A549 (cell line): ENCODE measurements at regions not wholly inside any gene's neighbourhood (a gene's known extent, or its start where the extent isn't known, plus 50 kb on each side); places are given as distances from the start of the nearest gene placed in this dataset.

Source experiments
- ATAC-seq, 2 experiments: fragments of 200-7000 bp in 1 of 2; fragments of >200 bp in 1 of 2; cut with Nextera tagmentation in 1 of 2; cut with Tn5 transposase in 1 of 2; 3 replicates each; pipeline versions ENCODE4 v1.8.0 to v1.9.1; 2018 to 2020; ENCODE audit warnings: mild to moderate bottlenecking in 1 of 2, moderate library complexity in 1 of 2
- CTCF ChIA-PET: fragments of 300-600 bp; sonication (Branson Sonifier 250); formaldehyde crosslinking; extraction: SDS; loops from one replicate; lab custom pipeline; 2021; ENCODE audit warnings: antibody characterized with exemption, inconsistent platforms; lab: Yijun Ruan, JAX
- POLR2A ChIA-PET: fragments of 350-600 bp; formaldehyde crosslinking; extraction: SDS; loops from one replicate; lab custom pipeline; 2021; ENCODE audit warnings: antibody characterized with exemption, inconsistent platforms; lab: Yijun Ruan, JAX
- DNase-seq, 2 experiments: peaks; one replicate each; pipeline versions ENCODE4 v3.0.0 to v3.0.0-alpha.2; 2011 to 2016; ENCODE audit warnings: low read depth in 1 of 2, low spot score in 1 of 2
- FAIRE-seq: peaks from 2 replicates; lab custom pipeline; 2011; peaks lifted over from hg19 to GRCh38; lab: Jason Lieb, UNC
- H3K27ac ChIP-seq, 2 experiments: fragments of >200 bp; sonication (Bioruptor Twin); formaldehyde crosslinking; 3 replicates each; pipeline ENCODE4 v1.5.1; 2016 to 2017
- H3K4me1 ChIP-seq: fragments of >200 bp; sonication (Bioruptor Twin); formaldehyde crosslinking; 3 replicates; pipeline ENCODE4 v1.6.1; 2016
- H3K4me2 ChIP-seq: fragments of >200 bp; sonication (Bioruptor Twin); formaldehyde crosslinking; 3 replicates; pipeline ENCODE4 v1.6.1; 2016
- H3K4me3 ChIP-seq: fragments of >200 bp; sonication (Bioruptor Twin); formaldehyde crosslinking; 3 replicates; pipeline ENCODE4 v1.5.1; 2016
- H3K9me3 ChIP-seq: fragments of >200 bp; sonication (Bioruptor Twin); formaldehyde crosslinking; 3 replicates; pipeline ENCODE4 v1.6.1; 2016
- ATOH8 ChIP-seq: fragments of 250-450 bp; sonication (Bioruptor Pico); IDR thresholded peaks from 2 replicates; pipeline ENCODE4 v1.5.0; 2020; ENCODE audit warnings: low read depth, mild to moderate bottlenecking, moderate library complexity
- BCL3 ChIP-seq: fragments of >200 bp; sonication (Bioruptor Twin); formaldehyde crosslinking; IDR thresholded peaks from 3 replicates; pipeline ENCODE4 v1.6.1; 2016
- BHLHE40 ChIP-seq: IDR thresholded peaks from 2 replicates; pipeline ENCODE4 v1.6.1; 2012; ENCODE audit warnings: low read depth, low read length, inconsistent platforms
- CHD2 ChIP-seq: fragments of 150-350 bp; IDR thresholded peaks from 2 replicates; pipeline ENCODE4 v1.6.1; 2014; ENCODE audit warnings: low read length; ENCODE audit not compliant: partially characterized antibody
- EHF ChIP-seq: fragments of 250-450 bp; sonication (Bioruptor Pico); IDR thresholded peaks from 2 replicates; pipeline ENCODE4 v1.5.0; 2020; ENCODE audit warnings: mild to moderate bottlenecking
- ESRRA ChIP-seq: fragments of 150-350 bp; IDR thresholded peaks from 2 replicates; pipeline ENCODE4 v1.6.1; 2014; ENCODE audit warnings: mild to moderate bottlenecking, low read length, borderline replicate concordance
- FOSL2 ChIP-seq, 2 experiments: fragments of 450-650 bp in 1 of 2; fragments of >200 bp in 1 of 2; sonication (Bioruptor Twin) in 1 of 2; formaldehyde crosslinking; IDR thresholded peaks; 2 replicates each; pipeline versions ENCODE4 v1.5.0 to v1.6.1; 2016 to 2020; ENCODE audit warnings: mild to moderate bottlenecking in 1 of 2, moderate library complexity in 1 of 2
- FOXS1 ChIP-seq: fragments of 250-450 bp; sonication (Bioruptor Pico); IDR thresholded peaks from 2 replicates; pipeline ENCODE4 v1.5.0; 2020; ENCODE audit warnings: mild to moderate bottlenecking, moderate library complexity
- HDAC2 ChIP-seq: fragments of 200-600 bp; sonication (generic); IDR thresholded peaks from 2 replicates; pipeline ENCODE4 v1.6.1; 2016
- HEYL ChIP-seq: fragments of 250-450 bp; sonication (Bioruptor Pico); IDR thresholded peaks from 2 replicates; pipeline ENCODE4 v1.8.0; 2021; ENCODE audit warnings: mild to moderate bottlenecking, moderate library complexity
- HOXB5 ChIP-seq: fragments of 250-450 bp; sonication (Bioruptor Pico); IDR thresholded peaks from 2 replicates; pipeline ENCODE4 v1.5.0; 2020; ENCODE audit warnings: mild to moderate bottlenecking, moderate library complexity
- JUNB ChIP-seq: fragments of >200 bp; sonication (Bioruptor Twin); formaldehyde crosslinking; IDR thresholded peaks from 2 replicates; pipeline ENCODE4 v1.6.1; 2016
- KDM5A ChIP-seq: fragments of 200-600 bp; sonication (generic); IDR thresholded peaks from 2 replicates; pipeline ENCODE4 v1.6.1; 2016; ENCODE audit warnings: antibody characterized with exemption, mild to moderate bottlenecking
- MAFK ChIP-seq: fragments of 450-650 bp; IDR thresholded peaks from 2 replicates; pipeline ENCODE4 v1.6.1; 2014; ENCODE audit not compliant: partially characterized antibody
- MYC ChIP-seq: IDR thresholded peaks from 2 replicates; pipeline ENCODE4 v1.6.1; 2012; ENCODE audit warnings: mild to moderate bottlenecking, inconsistent platforms, low read length, improper control_type of control experiment, borderline replicate concordance
- NFE2L2 ChIP-seq: fragments of 150-350 bp; conservative IDR thresholded peaks from 2 replicates; pipeline ENCODE4 v1.6.1; 2014; ENCODE audit warnings: low read length
- RARB ChIP-seq: fragments of 250-450 bp; sonication (Bioruptor Pico); IDR thresholded peaks from 2 replicates; pipeline ENCODE4 v1.8.0; 2021; ENCODE audit warnings: mild to moderate bottlenecking, moderate library complexity
- RCOR1 ChIP-seq: fragments of 150-350 bp; IDR thresholded peaks from 2 replicates; pipeline ENCODE4 v1.6.1; 2014; ENCODE audit warnings: antibody characterized with exemption, low read length, low read depth
- RFX5 ChIP-seq: fragments of 450-650 bp; IDR thresholded peaks from 2 replicates; pipeline ENCODE4 v1.7.1; 2014; ENCODE audit warnings: antibody characterized with exemption, mild to moderate bottlenecking, moderate library complexity
- RNF2 ChIP-seq: fragments of 200-600 bp; sonication (generic); IDR thresholded peaks from 2 replicates; pipeline ENCODE4 v1.6.1; 2016; ENCODE audit warnings: low read depth, mild to moderate bottlenecking, antibody characterized with exemption, moderate library complexity, borderline replicate concordance
- ZC3H11A ChIP-seq: fragments of 450-650 bp; IDR thresholded peaks from 2 replicates; pipeline ENCODE4 v1.6.1; 2014; ENCODE audit warnings: antibody characterized with exemption, mild to moderate bottlenecking
- WGBS: methylation state at CpG from one replicate; pipeline ENCODE4 v1.1.6; 2017; ENCODE audit errors: missing lambda C conversion rate; 5-methylcytosine and 5-hydroxymethylcytosine counted together
- TF ChIP-seq, protein P1 (sequence below): fragments of 250-450 bp; sonication (Bioruptor Pico); IDR thresholded peaks from 2 replicates; pipeline ENCODE4 v1.5.0; 2021; ENCODE audit warnings: mild to moderate bottlenecking, moderate library complexity, borderline replicate concordance
- TF ChIP-seq, protein P2 (sequence below): IDR thresholded peaks from 2 replicates; pipeline ENCODE4 v1.6.1; 2012; ENCODE audit warnings: low read depth, borderline replicate concordance
- TF ChIP-seq, protein P3 (sequence below): IDR thresholded peaks from 2 replicates; pipeline ENCODE4 v1.6.1; 2012

DNA sequence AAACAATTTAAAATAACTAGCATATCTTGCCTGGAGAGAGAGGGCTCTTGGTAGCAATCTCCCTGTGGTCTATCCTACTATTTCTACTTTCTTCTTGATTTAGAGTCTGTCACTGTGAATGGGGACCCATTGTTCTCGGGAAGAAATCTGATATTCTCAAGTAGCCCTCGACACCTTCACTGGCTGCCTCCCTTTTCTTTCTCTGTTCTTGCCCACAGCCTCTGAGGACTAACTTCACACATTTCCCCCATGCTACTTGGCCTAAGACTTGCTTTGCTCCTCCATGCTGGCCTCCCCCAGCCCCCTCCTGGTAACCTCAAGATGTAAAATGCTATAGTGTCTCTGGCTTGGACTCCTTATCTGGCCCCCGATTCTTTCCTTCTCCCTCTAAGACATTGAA lies 58.8 kb upstream of the NT5C1B start:
- DNase-seq (no peak), ATAC-seq (no peak), FAIRE-seq (no peak)
- CTCF ChIA-PET: no interaction called here
- no peak for TF ChIP-seq HEYL (CRISPR knock-in tag)
- no peak for TF ChIP-seq EHF
- TF ChIP-seq RNF2: no peak
- TF ChIP-seq CHD2: no peak
- no peak for TF ChIP-seq HOXB5 (CRISPR knock-in tag)
- no peak for TF ChIP-seq KDM5A
- Histone ChIP-seq H3K4me2 (no peak overlapping the region), H3K4me1 (no peaks in the 10 kb centered on the region), H3K4me3 (no peak overlapping the region), H3K9me3 (no peaks in the 10 kb centered on the region), H3K27ac (no peak overlapping the region)
- 2% methylated on average over 3 of the region's 3 CpGs for WGBS
- POLR2A ChIA-PET: no interaction called here

DNA sequence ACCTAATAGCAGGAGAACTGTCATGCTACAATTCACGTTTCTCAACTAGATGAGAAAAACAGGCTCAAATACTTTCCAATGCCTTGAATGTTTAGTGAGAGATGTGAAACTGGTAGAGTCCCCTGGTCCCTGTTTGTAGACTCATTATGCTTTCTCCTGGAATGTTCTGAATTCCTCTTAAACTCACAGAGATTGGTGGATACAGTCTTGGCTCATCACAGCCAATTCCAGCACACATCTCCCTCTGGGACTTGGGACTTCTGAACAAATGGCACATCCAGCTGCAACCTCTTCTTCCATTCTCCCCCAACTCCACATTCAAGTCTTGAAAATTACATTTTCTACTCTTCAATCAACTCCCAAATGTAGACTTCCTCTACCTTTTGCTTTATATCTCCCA lies 58.4 kb upstream of the NT5C1B start:
- 4% methylated on average over 1 of the region's 1 CpG for WGBS
- no peak for ATAC-seq
- Histone ChIP-seq H3K4me1 (no peaks in the 10 kb centered on the region), H3K9me3 (no peaks in the 10 kb centered on the region), H3K4me3 (no peak overlapping the region), H3K27ac (no peak overlapping the region), H3K4me2 (no peak overlapping the region)
- ChIA-PET CTCF (no interaction called here), POLR2A (no interaction called here)
- no peak for FAIRE-seq
- TF ChIP-seq JUNB (no peak), RARB (CRISPR knock-in tag) (no peak), HDAC2 (no peak), MYC (no peak), ATOH8 (CRISPR knock-in tag) (no peak), FOXS1 (CRISPR knock-in tag) (no peak), ESRRA (no peak), RCOR1 (no peak), BHLHE40 (no peak), NFE2L2 (no peak), HEYL (CRISPR knock-in tag) (no peak), ZC3H11A (no peak), RFX5 (no peak)
- TF ChIP-seq, protein P1, sequence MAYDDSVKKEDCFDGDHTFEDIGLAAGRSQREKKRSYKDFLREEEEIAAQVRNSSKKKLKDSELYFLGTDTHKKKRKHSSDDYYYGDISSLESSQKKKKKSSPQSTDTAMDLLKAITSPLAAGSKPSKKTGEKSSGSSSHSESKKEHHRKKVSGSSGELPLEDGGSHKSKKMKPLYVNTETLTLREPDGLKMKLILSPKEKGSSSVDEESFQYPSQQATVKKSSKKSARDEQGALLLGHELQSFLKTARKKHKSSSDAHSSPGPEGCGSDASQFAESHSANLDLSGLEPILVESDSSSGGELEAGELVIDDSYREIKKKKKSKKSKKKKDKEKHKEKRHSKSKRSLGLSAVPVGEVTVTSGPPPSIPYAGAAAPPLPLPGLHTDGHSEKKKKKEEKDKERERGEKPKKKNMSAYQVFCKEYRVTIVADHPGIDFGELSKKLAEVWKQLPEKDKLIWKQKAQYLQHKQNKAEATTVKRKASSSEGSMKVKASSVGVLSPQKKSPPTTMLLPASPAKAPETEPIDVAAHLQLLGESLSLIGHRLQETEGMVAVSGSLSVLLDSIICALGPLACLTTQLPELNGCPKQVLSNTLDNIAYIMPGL (CRISPR knock-in tag): no peak
- TF ChIP-seq, protein P2, sequence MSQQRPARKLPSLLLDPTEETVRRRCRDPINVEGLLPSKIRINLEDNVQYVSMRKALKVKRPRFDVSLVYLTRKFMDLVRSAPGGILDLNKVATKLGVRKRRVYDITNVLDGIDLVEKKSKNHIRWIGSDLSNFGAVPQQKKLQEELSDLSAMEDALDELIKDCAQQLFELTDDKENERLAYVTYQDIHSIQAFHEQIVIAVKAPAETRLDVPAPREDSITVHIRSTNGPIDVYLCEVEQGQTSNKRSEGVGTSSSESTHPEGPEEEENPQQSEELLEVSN: no peak
- no peak for DNase-seq

- POLR2A ChIA-PET: no interaction called here
- H3K4me1 ChIP-seq: no peaks in the 10 kb centered on the region
- H3K4me2 ChIP-seq: no peak overlapping the region
- DNase-seq (no peak), FAIRE-seq (no peak), ATAC-seq (no peak)
- TF ChIP-seq, protein P3, sequence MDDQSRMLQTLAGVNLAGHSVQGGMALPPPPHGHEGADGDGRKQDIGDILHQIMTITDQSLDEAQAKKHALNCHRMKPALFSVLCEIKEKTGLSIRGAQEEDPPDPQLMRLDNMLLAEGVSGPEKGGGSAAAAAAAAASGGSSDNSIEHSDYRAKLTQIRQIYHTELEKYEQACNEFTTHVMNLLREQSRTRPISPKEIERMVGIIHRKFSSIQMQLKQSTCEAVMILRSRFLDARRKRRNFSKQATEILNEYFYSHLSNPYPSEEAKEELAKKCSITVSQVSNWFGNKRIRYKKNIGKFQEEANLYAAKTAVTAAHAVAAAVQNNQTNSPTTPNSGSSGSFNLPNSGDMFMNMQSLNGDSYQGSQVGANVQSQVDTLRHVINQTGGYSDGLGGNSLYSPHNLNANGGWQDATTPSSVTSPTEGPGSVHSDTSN: no peak
- TF ChIP-seq FOSL2 (IDR thresholded peaks at IDR 0.05): no peak
- TF ChIP-seq FOSL2 (CRISPR knock-in tag; IDR thresholded peaks at IDR 0.05): peak; percentile 67
- TF ChIP-seq RCOR1: no peak
- TF ChIP-seq BHLHE40: no peak
- TF ChIP-seq BCL3: no peak
- TF ChIP-seq, protein P2: no peak
- no peak for TF ChIP-seq MAFK
- no peak overlapping the region for H3K27ac ChIP-seq
- H3K9me3 ChIP-seq: no peaks in the 10 kb centered on the region
- H3K4me3 ChIP-seq: no peak overlapping the region
- CTCF ChIA-PET: no interaction called here
Observed at GRCh38 chr2:18645315-18645714, 55.9 kb upstream of the NT5C1B start.
